MG63 (cell line): ENCODE measurements at regions not wholly inside any gene's neighbourhood (a gene's known extent, or its start where the extent isn't known, plus 50 kb on each side); places are given as distances from the start of the nearest gene placed in this dataset.
A peak's percentile ranks its signal among the peaks of the same experiment; 100 is the strongest.
"Not testable (repeated sequence)": the region's sequence is repeated elsewhere in the genome, so short reads cannot be mapped to it uniquely, and the experiment has no call there.

Experiments
- DNase-seq: peaks from one replicate; pipeline ENCODE4 v3.0.0-alpha.2; 2020
- H3K27me3 ChIP-seq: fragments of 250-450 bp; sonication (Bioruptor Pico); 2 replicates; pipeline ENCODE4 v1.5.1; 2020; ENCODE audit warnings: mild to moderate bottlenecking, moderate library complexity
- H3K36me3 ChIP-seq: fragments of 250-450 bp; sonication (Bioruptor Pico); 2 replicates; pipeline ENCODE4 v1.5.1; 2020; ENCODE audit warnings: mild to moderate bottlenecking, moderate library complexity
- H3K4me3 ChIP-seq: fragments of 250-450 bp; sonication (Bioruptor Pico); 2 replicates; pipeline ENCODE4 v1.5.1; 2020; ENCODE audit warnings: mild to moderate bottlenecking, moderate library complexity
- H3K9me3 ChIP-seq: fragments of 250-450 bp; sonication (Bioruptor Pico); 2 replicates; pipeline ENCODE4 v1.5.1; 2020; ENCODE audit warnings: mild to moderate bottlenecking, moderate library complexity

GRCh38 chr11:110347660-110348059 lies 51.2 kb upstream of the RDX start:
- Histone ChIP-seq H3K36me3 (no peaks in the 10 kb centered on the region), H3K4me3 (no peak overlapping the region), H3K27me3 (no peaks in the 10 kb centered on the region), H3K9me3 (no peaks in the 10 kb centered on the region)
- DNase-seq = no peak

- H3K27me3 ChIP-seq = no peaks in the 10 kb centered on the region
- H3K9me3 ChIP-seq = no peaks in the 10 kb centered on the region
- H3K4me3 ChIP-seq = no peak overlapping the region
- H3K36me3 ChIP-seq = no peaks in the 10 kb centered on the region
- DNase-seq = no peak
Measured at GRCh38 chr11:110349138-110349996, 53.0 kb upstream of the RDX start.

GRCh38 chr11:110349997-110350383 lies 53.6 kb upstream of the RDX start:
- not testable (repeated sequence) for DNase-seq, H3K27me3 ChIP-seq, H3K9me3 ChIP-seq, H3K36me3 ChIP-seq, H3K4me3 ChIP-seq

- H3K36me3 ChIP-seq = no peaks in the 10 kb centered on the region
- no peaks in the 10 kb centered on the region for H3K27me3 ChIP-seq
- no peak overlapping the region for H3K4me3 ChIP-seq
- no peak for DNase-seq
- H3K9me3 ChIP-seq = no peaks in the 10 kb centered on the region
Measured at GRCh38 chr11:110355011-110355744, 58.8 kb upstream of the RDX start.

GRCh38 chr11:110356762-110357671 lies 60.6 kb upstream of the RDX start:
- H3K27me3 ChIP-seq = no peaks in the 10 kb centered on the region
- no peak for DNase-seq
- no peaks in the 10 kb centered on the region for H3K9me3 ChIP-seq

GRCh38 chr11:110358336-110358735 lies 61.9 kb upstream of the RDX start:
- no peaks in the 10 kb centered on the region for H3K9me3 ChIP-seq
- DNase-seq = no peak
- H3K27me3 ChIP-seq = no peaks in the 10 kb centered on the region
- no peak overlapping the region for H3K4me3 ChIP-seq
- H3K36me3 ChIP-seq = no peaks in the 10 kb centered on the region

More at GRCh38 chr11:110356762-110357671, 60.6 kb upstream of the RDX start:
- H3K36me3 ChIP-seq = no peaks in the 10 kb centered on the region
- H3K4me3 ChIP-seq = no peak overlapping the region

- not testable (repeated sequence) for H3K9me3 ChIP-seq, H3K36me3 ChIP-seq, DNase-seq, H3K4me3 ChIP-seq, H3K27me3 ChIP-seq
Measured at GRCh38 chr11:110360781-110361408, 64.5 kb upstream of the RDX start.

- no peaks in the 10 kb centered on the region for H3K36me3 ChIP-seq
- no peaks in the 10 kb centered on the region for H3K9me3 ChIP-seq
- H3K4me3 ChIP-seq = no peak overlapping the region
- no peaks in the 10 kb centered on the region for H3K27me3 ChIP-seq
- peak; percentile 6 for DNase-seq
Measured at GRCh38 chr11:110362971-110363509, 66.6 kb upstream of the RDX start.

- no peaks in the 10 kb centered on the region for H3K36me3 ChIP-seq
- no peaks in the 10 kb centered on the region for H3K9me3 ChIP-seq
- no peak for DNase-seq
Measured at GRCh38 chr11:110366291-110366690, 63.5 kb upstream of the FDX1 start.

GRCh38 chr11:110367571-110367970 lies 62.2 kb upstream of the FDX1 start:
- Histone ChIP-seq H3K27me3 (no peaks in the 10 kb centered on the region), H3K36me3 (no peaks in the 10 kb centered on the region), H3K4me3 (no peak overlapping the region), H3K9me3 (no peaks in the 10 kb centered on the region)
- no peak for DNase-seq

More at GRCh38 chr11:110366291-110366690, 63.5 kb upstream of the FDX1 start:
- Histone ChIP-seq H3K4me3 (no peak overlapping the region), H3K27me3 (no peaks in the 10 kb centered on the region)

GRCh38 chr11:110371084-110371483 lies 58.7 kb upstream of the FDX1 start:
- no peak for DNase-seq
- Histone ChIP-seq H3K4me3 (no peak overlapping the region), H3K27me3 (no peaks in the 10 kb centered on the region), H3K36me3 (no peaks in the 10 kb centered on the region), H3K9me3 (no peaks in the 10 kb centered on the region)

- H3K9me3 ChIP-seq = no peaks in the 10 kb centered on the region
- H3K4me3 ChIP-seq = no peak overlapping the region
- DNase-seq = no peak
- H3K36me3 ChIP-seq = no peaks in the 10 kb centered on the region
- H3K27me3 ChIP-seq = no peaks in the 10 kb centered on the region
Measured at GRCh38 chr11:110373051-110373702, 56.6 kb upstream of the FDX1 start.

- Histone ChIP-seq H3K4me3 (no peak overlapping the region), H3K9me3 (no peaks in the 10 kb centered on the region), H3K36me3 (no peaks in the 10 kb centered on the region), H3K27me3 (no peaks in the 10 kb centered on the region)
- no peak for DNase-seq
Measured at GRCh38 chr11:110374921-110375320, 54.8 kb upstream of the FDX1 start.

- no peaks in the 10 kb centered on the region for H3K27me3 ChIP-seq
- H3K4me3 ChIP-seq = no peak overlapping the region
- no peak for DNase-seq
- no peaks in the 10 kb centered on the region for H3K9me3 ChIP-seq
- no peaks in the 10 kb centered on the region for H3K36me3 ChIP-seq
Measured at GRCh38 chr11:110375351-110375750, 54.4 kb upstream of the FDX1 start.

- Histone ChIP-seq H3K4me3 (no peak overlapping the region), H3K27me3 (no peaks in the 10 kb centered on the region), H3K36me3 (no peaks in the 10 kb centered on the region), H3K9me3 (no peaks in the 10 kb centered on the region)
- DNase-seq = no peak
Measured at GRCh38 chr11:110376021-110376420, 53.7 kb upstream of the FDX1 start.
